Activated T-cell treated with anti-CD3 and anti-CD28 coated beads, Interleukin-2, amount 50 U/mL, for 48 hours (primary cell): ENCODE measurements at regions not wholly inside any gene's neighbourhood (a gene's known extent, or its start where the extent isn't known, plus 50 kb on each side); places are given as distances from the start of the nearest gene placed in this dataset.

Experiments
- DNase-seq, 2 experiments: peaks; one replicate each; pipeline ENCODE4 v3.0.0-alpha.2; 2020

- DNase-seq = no peak
Observed at GRCh38 chr11:28657378-28658030, 549.3 kb downstream of the METTL15 start.

DNA sequence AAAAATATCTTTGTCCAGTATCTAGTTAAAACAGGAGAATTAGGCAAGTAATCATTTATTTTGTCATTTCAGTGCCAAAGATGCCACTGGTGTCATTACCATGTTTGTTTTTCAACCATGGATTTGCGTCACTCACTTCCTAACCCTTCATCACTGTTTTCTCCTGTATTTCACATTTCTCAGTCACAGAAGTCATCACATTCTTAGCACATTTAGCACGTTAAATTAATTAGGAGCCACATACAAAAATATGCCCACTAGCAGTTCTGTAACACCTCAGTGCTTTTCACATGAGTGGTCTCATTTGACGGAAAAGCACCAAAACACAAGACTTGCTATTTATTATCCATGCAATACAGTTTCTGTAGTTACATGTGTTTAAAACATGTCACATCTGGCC, 546.0 kb downstream of the METTL15 start:
- no peak for DNase-seq

- DNase-seq = no peak
Observed at GRCh38 chr11:28649922-28650321, 541.7 kb downstream of the METTL15 start.

GRCh38 chr11:28636566-28636965, 528.4 kb downstream of the METTL15 start:
- no peak for DNase-seq

GRCh38 chr11:28636033-28636432, 527.8 kb downstream of the METTL15 start:
- DNase-seq = no peak

- no peak for DNase-seq
Observed at GRCh38 chr11:28632338-28632737, 524.1 kb downstream of the METTL15 start.

DNA sequence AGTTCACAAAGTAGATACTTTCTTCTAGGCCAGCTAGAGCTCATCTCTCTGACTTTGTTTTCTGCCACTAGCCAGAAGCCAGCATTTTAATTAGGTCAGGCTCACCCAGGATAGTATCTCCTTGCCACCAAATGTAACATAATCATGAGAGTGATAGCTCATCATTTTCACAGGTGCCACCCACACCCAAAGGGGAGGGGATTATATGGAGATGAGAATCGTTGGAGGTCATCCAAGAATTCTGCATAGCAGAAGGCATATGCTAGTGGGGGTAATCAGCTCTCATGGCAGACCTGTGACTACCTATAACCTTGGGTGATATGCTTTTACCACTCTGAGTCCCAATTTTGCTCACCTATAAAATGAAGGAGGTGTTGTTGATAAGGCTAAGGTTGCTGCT, 523.0 kb downstream of the METTL15 start:
- DNase-seq = no peak

GRCh38 chr11:28629235-28629634, 521.0 kb downstream of the METTL15 start:
- DNase-seq = no peak

DNA sequence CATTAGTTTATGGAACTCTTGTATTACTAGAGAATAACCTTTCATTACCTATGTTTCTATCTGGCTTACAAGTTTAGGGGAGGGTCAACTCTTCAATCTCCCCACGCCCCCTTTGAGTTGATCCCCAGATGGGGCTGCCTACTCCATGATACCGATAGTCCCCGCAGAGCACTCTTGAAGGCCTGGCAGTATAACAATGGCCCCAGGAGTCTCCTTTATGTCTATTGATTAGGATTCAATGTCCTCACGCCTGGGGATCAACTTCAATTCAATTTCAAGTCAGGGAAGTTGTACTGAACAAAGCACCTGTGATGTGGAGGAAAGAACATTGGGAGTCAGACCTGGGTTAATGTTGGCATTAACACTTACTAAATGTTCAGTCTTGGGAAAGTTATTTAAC, 520.2 kb downstream of the METTL15 start:
- no peak for DNase-seq

GRCh38 chr11:28627690-28628255, 519.6 kb downstream of the METTL15 start:
- DNase-seq = no peak

DNA sequence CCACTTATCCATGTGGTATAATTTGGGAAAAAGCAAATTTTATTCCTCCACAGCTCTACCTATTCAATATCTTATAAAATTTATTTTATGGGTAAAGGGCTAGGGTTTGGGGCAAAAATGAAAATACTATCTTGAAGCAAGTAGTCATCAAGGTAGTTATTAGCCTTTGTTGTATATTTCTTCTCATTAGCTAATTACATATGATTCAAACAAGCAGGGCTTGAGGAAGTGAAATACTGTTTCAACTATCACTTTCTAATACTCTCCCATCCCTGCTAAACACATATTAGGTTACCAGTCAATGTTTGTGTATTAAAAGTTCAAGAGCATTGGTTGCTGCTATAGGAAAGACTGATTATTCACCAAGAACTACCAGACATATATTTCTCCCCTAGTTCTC, 517.3 kb downstream of the METTL15 start:
- no peak for DNase-seq

GRCh38 chr11:28621753-28622152, 513.6 kb downstream of the METTL15 start:
- no peak for DNase-seq

DNA sequence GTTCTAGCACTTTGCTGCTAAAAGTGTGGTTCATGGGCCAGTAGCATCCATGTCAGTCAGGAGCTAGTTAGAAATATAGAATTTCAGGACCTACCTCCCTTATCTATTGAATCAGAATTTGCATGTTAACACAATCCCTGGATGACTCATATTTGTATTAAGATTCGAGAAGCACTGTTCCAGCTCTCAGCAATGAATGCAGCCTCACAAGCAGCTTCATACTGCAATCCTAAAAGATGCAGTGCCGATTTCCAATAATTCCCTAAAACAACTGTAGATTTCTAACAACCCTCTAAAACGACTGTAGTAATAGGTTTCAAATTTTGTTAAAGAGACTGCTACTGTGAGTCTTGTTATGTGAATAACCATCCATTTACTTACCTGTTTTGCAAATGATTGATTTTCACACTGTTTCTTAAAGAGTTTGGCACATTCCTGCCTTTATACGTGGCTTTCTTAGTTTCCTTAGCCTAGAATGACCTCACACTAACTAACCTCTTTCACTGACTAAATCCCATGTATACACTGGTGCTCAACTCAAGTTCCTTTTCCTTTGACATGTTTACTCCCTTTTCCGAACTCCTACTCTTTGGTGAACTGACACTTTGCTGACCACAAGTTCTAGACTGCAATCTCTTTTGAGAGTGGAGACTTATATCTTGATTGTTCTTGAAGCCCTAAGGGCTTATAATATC, 511.8 kb downstream of the METTL15 start:
- DNase-seq = no peak

GRCh38 chr11:28618416-28618815, 510.2 kb downstream of the METTL15 start:
- no peak for DNase-seq

DNA sequence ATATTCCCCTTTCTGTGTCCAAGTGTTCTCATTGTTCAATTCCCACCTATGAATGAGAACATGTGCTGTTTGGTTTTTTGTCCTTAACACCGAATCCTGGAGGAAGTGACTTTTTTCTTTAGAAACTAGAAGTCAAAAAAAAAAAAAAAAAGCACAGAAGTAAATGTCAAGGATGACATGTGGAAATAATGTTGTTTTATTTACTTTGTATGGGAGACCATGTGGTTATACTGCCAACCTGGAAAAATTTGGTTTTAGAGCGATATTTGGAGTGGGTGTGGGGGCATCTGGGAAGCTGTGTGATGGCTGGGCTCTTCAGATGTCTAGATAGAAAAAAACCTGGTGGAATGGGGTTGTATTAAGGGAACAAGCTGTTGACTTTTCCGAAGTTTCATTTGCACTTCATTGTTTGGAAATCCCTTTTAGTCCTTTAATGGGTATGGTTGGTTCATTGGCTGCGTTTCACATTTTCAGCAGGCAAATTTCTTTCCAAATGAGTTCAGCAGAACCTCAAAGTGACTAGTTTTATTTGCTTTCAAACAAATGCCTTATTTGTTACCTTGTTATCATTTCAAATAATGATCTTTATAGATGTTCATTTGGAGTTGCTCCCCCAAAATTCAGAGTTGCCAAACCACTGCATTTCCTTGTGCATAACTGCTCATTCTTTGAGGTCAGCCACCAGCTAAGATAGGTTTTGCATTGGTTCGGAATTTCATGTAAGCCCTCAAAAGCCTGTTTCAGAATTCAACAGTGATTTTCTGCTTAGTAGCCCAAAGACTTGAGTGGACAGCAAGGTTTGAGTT, 508.2 kb downstream of the METTL15 start:
- DNase-seq = no peak

GRCh38 chr11:28615542-28615941, 507.4 kb downstream of the METTL15 start:
- no peak for DNase-seq

DNA sequence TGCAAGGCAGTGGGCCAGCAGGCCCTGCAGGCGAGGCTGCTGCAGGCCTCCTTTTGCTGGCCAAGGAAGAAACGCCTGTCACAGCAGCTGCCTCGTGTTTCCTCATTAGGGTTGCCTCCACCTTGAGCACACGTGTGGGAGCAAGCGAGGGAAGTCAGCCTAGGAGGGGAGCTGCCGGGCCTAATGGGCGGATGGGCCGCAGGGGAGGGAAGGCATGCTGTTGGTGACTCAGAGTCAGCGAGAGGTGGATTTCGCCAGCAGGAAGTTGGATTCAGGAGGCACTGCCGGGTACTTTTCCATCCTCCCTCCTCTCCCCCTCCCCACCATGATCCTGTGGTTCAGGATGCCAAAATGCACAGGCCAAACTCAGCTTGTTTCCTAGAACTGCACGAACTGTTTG, 498.7 kb downstream of the METTL15 start:
- no peak for DNase-seq

- no peak for DNase-seq
Observed at GRCh38 chr11:28599656-28600055, 491.5 kb downstream of the METTL15 start.

- no peak for DNase-seq
Observed at GRCh38 chr11:28598531-28598930, 490.3 kb downstream of the METTL15 start.

- DNase-seq = no peak
Observed at GRCh38 chr11:28596816-28597215, 488.6 kb downstream of the METTL15 start.

- no peak for DNase-seq
Observed at GRCh38 chr11:28592141-28592540, 484.0 kb downstream of the METTL15 start.

GRCh38 chr11:28584992-28585391, 476.8 kb downstream of the METTL15 start:
- no peak for DNase-seq

- no peak for DNase-seq
Observed at GRCh38 chr11:28582506-28582905, 474.3 kb downstream of the METTL15 start.
